Glutamatergic neuron (in vitro differentiated cells): ENCODE measurements at regions not wholly inside any gene's neighbourhood (a gene's known extent, or its start where the extent isn't known, plus 50 kb on each side); places are given as distances from the start of the nearest gene placed in this dataset.

Experiments used
- DNase-seq: peaks from one replicate; pipeline ENCODE4 v3.0.0; 2022
- H3K27ac Mint-ChIP-seq: one replicate; pipeline ENCODE4 v1.8.0; 2020; ENCODE audit warnings: mild to moderate bottlenecking, mixed read lengths, inconsistent platforms; ENCODE audit not compliant: unreplicated experiment
- H3K27me3 Mint-ChIP-seq: one replicate; pipeline ENCODE4 v1.8.0; 2020; ENCODE audit warnings: mild to moderate bottlenecking, moderate library complexity, mixed read lengths, inconsistent platforms; ENCODE audit not compliant: unreplicated experiment
- H3K36me3 Mint-ChIP-seq: one replicate; pipeline ENCODE4 v1.8.0; 2020; ENCODE audit warnings: mild to moderate bottlenecking, mixed read lengths, inconsistent platforms; ENCODE audit not compliant: unreplicated experiment
- H3K4me1 Mint-ChIP-seq: one replicate; pipeline ENCODE4 v1.8.0; 2020; ENCODE audit warnings: mild to moderate bottlenecking, low read depth, mixed read lengths, inconsistent platforms; ENCODE audit not compliant: unreplicated experiment
- H3K4me3 Mint-ChIP-seq: one replicate; pipeline ENCODE4 v1.8.0; 2020; ENCODE audit warnings: mild to moderate bottlenecking, mixed read lengths, inconsistent platforms; ENCODE audit not compliant: unreplicated experiment
- H3K9me3 Mint-ChIP-seq: one replicate; pipeline ENCODE4 v1.8.0; 2020; ENCODE audit warnings: mild to moderate bottlenecking, moderate library complexity, mixed read lengths, inconsistent platforms; ENCODE audit not compliant: unreplicated experiment
- CTCF ChIP-seq: fragments of 200-600 bp; sonication (generic); IDR thresholded peaks from one replicate; pipeline ENCODE4 v1.5.0; 2021; ENCODE audit not compliant: partially characterized antibody, unreplicated experiment

DNA sequence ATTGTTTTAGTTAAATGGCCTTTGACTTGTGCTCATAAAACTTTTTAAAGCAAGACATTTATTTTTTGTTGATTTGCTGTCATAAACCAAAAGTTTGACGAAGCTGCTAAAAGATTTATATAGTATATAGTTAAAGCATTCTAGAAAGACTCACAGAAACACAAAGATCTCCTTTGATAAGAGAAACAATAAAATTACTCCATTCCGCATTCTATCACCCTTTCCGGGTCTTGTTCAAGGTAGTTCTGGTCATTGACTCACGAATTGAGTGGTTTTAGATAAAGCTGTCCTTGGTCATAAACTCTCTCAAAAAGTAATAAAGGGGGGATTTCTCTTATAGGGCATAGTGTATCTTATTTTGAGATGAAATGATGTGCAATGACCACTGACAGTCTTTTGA is 1010.5 kb upstream of the NCAM2 start:
- Mint-ChIP-seq H3K36me3 (no peaks in the 10 kb centered on the region), H3K4me1 (no peaks in the 10 kb centered on the region), H3K9me3 (peaks cover 2% of the 10 kb centered on the region), H3K4me3 (no peak overlapping the region), H3K27me3 (no peaks in the 10 kb centered on the region), H3K27ac (no peak overlapping the region)
- no peak for DNase-seq
- TF ChIP-seq CTCF, result no peak

DNA sequence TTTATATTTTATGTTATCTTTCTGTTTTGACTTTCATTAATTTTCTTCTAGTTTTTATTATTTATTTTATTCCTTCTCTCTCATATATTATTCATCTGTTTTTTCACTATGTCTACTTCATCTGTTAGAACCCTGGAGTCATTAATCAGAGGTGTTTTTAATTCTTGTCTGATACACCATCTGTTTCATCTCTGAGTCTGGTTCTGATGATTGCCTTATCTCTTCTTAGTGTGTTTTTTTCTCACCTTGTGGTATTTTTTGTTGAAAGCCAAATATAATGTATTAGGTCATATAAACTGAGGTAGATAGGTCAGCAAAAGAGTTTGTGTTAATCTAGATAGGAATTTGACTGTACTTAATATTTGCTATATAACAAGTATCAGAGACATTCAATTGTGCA is 1005.7 kb upstream of the NCAM2 start:
- Mint-ChIP-seq H3K4me3 (no peak overlapping the region), H3K36me3 (no peaks in the 10 kb centered on the region), H3K4me1 (no peaks in the 10 kb centered on the region), H3K27ac (no peak overlapping the region), H3K27me3 (no peaks in the 10 kb centered on the region), H3K9me3 (peaks cover 2% of the 10 kb centered on the region)
- DNase-seq, result no peak
- no peak for TF ChIP-seq CTCF

- DNase-seq, result no peak
- no peak for TF ChIP-seq CTCF
- Mint-ChIP-seq H3K4me3 (no peak overlapping the region), H3K27ac (no peak overlapping the region), H3K27me3 (no peaks in the 10 kb centered on the region), H3K36me3 (no peaks in the 10 kb centered on the region), H3K4me1 (no peaks in the 10 kb centered on the region), H3K9me3 (peaks cover 2% of the 10 kb centered on the region)
Observed at GRCh38 chr21:19993268-19993667, 1004.9 kb upstream of the NCAM2 start.

DNA sequence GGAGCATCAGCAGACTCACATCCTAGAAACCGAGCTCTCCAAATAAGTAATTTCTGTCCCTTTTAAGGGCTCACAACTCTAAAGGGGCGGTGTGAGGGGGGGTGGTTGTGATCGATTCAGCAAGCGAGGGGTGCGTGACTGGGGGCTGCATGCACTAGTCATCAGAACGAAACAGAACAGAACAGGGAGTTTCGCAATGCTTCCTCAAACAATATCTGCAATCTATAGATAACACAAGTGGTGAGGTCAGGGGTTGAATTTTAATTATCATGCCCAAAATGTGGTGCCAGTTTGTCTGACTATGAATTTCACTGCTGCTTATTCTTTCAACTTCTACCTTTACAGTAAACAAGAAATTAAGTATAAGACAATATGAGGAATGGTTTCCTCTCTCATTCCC is 1003.0 kb upstream of the NCAM2 start:
- H3K9me3 Mint-ChIP-seq, result peaks cover 2% of the 10 kb centered on the region
- H3K27ac Mint-ChIP-seq, result no peak overlapping the region
- H3K4me1 Mint-ChIP-seq, result no peaks in the 10 kb centered on the region
- DNase-seq, result no peak
- H3K27me3 Mint-ChIP-seq, result peaks cover 2% of the 10 kb centered on the region
- H3K36me3 Mint-ChIP-seq, result peaks cover 8% of the 10 kb centered on the region
- no peak overlapping the region for H3K4me3 Mint-ChIP-seq
- TF ChIP-seq CTCF, result no peak

GRCh38 chr21:19998453-19998852 is 999.8 kb upstream of the NCAM2 start:
- Mint-ChIP-seq H3K4me3 (no peak overlapping the region), H3K36me3 (peaks cover 8% of the 10 kb centered on the region), H3K27me3 (peaks cover 2% of the 10 kb centered on the region), H3K9me3 (peaks cover 2% of the 10 kb centered on the region), H3K4me1 (no peaks in the 10 kb centered on the region), H3K27ac (no peak overlapping the region)
- no peak for TF ChIP-seq CTCF
- no peak for DNase-seq
